ENCODE measurements at regions not wholly inside any gene's neighbourhood (a gene's known extent, or its start where the extent isn't known, plus 50 kb on each side); places are given as distances from the start of the nearest gene placed in this dataset.
A peak's percentile ranks its signal among the peaks of the same experiment; 100 is the strongest.

GRCh38 chr12:13745111-13745860 lies 236.1 kb downstream of the GRIN2B start:
- DNase-seq: peak; percentile 85

DNA sequence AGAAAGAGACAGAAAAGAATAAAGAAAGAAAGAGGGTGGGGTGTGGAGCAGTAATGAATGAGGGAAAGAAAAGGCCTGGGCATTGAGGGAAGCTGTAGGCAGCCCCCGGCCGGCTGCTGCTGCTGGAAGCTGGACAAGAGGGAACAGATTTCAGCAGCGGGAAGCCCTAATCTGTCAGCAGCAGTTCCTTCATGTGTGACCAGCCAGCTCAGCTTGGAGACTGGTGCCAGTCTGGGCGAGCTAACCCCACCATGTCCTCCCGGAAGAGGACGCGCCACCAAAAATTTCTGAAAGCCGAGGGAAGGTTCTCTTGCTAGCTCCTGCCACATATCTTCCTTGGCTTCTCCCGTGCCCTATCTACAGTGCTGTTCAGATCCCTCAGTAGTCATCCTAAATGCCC lies 236.8 kb downstream of the GRIN2B start:
- DNase-seq: peak; percentile 69

GRCh38 chr12:13740149-13740545 lies 241.3 kb downstream of the GRIN2B start:
- no peak for DNase-seq

DNA sequence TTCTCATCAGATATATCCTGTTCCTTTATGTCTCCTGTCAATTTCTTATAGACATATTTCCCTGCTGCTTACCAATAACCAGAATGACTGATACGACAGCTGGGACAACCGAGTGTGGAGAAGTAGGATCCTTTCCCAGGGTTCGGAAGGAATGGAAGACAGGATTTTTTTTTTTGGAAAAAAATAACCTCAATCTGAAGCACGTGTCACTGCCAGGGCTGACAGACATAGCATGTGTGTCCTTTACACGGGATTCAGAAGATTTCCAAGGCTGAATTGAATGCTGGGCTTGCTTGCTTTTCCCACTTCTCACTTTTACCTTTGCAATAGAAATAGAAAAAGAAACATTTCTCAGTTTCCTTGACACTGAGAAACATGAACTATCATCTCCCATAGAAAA lies 245.7 kb downstream of the GRIN2B start:
- DNase-seq: no peak

- no peak for DNase-seq
Observed at GRCh38 chr12:13734584-13735152, 246.7 kb downstream of the GRIN2B start.

DNA sequence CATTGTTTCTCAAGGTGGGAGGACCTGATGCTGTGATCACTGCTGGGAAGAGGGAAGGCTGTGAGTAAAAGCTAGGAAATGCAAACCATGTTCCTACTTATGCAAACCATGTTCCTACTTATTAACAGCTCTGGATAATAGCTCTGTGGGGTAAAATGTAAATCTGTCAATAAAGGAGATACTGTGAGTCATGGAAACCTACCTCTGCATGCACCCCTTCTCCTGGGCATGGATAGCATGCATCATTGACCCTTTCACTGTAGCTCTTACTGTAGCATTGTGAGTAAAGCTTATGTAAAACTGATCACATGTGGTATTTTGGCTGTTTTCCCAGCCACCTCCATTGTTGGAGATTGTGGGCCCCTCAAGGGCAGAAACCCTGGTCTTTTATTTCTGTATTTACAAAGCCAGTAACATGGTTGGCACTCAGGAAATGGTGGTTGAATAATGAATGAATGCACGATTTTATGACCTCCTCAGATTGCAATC lies 253.7 kb downstream of the GRIN2B start:
- no peak for DNase-seq

GRCh38 chr12:13725049-13725448 lies 256.4 kb downstream of the GRIN2B start:
- DNase-seq: no peak

GRCh38 chr12:13724136-13724535 lies 257.3 kb downstream of the GRIN2B start:
- DNase-seq: no peak

GRCh38 chr12:13719986-13720385 lies 261.4 kb downstream of the GRIN2B start:
- DNase-seq: no peak

GRCh38 chr12:13718271-13718670 lies 263.1 kb downstream of the GRIN2B start:
- no peak for DNase-seq

- no peak for DNase-seq
Observed at GRCh38 chr12:13716119-13716518, 265.3 kb downstream of the GRIN2B start.

DNA sequence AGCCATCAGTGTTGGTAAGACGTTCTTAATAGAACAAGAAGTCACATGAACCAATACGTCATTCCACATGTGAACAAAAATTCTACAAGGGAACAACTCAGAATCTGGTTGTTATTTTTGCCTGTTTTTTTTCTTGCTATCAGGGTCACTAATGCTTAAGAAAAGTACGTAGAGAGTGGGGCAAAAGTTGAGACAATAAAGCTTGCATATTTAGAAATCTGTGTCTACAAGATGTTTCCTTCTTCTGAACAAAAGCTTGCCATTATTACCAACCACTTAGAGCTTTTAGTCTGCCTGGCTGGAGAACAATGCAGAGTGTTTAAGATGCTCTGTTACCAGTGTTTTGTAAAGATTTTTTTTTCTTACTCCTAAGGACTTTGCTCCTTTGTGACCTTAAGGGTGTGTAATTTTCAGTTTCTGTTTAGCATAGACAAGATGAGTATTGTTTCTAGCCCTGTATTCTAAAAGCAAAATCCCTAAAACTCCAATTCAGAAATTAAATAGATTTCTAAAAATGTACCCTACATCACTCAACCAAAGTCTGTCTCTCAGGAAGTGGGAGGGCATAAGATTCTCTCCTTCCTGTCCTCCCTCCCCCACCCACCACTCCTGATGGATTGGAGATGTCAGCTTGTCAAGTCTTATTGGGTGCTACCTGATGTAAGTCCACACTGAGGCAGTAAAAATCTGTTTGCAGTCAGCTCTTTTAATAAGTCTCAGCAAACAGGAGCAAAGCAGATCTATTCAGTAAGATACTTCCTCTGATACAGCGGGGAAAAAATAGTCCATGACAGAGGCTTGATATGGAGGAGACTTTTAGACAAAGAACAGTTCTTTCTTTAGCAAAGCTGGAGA lies 267.6 kb downstream of the GRIN2B start:
- peak; percentile 88 for DNase-seq

GRCh38 chr12:13707829-13708228 lies 273.6 kb downstream of the GRIN2B start:
- DNase-seq: no peak

GRCh38 chr12:13702381-13702780 lies 279.0 kb downstream of the GRIN2B start:
- DNase-seq: peak; percentile 54

- DNase-seq: no peak
Observed at GRCh38 chr12:13701502-13701901, 279.9 kb downstream of the GRIN2B start.

DNA sequence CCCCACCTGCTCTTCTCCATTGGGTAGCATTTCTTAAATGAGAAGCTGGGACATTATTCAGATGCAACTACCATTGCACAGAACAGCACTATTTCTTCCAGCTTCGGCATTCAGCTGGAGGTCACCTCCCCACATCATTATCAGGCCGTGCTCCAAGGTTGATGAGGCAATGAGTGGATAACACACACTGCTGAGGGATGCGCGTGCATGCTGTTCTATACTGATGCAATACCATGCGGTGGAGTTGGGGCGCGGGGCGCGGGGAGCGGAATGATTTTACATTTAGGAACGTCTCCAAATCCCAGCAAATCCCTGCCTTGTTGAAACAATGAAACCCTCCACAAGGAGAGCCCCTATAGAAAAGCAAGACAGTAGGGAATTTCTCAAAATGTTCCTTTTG lies 283.4 kb downstream of the GRIN2B start:
- DNase-seq: no peak

DNA sequence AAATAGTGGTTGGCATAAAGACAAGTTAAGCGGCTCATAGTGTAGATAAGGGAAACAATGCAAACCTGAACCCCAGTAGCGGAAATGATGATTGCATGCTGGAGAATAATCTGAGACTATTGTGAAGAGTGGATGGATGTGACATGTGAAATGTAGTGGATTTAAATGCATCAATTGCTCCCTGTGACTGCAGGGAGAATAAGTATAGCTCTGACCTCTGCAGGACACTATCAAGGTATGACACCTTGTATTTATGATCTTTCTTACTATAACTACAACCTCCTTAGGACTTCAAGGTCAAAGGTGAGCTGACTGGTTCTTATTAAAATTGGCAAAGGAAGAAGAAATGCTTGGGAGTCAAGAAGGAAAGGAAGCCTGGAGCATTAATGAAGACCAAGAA lies 285.6 kb downstream of the GRIN2B start:
- no peak for DNase-seq

DNA sequence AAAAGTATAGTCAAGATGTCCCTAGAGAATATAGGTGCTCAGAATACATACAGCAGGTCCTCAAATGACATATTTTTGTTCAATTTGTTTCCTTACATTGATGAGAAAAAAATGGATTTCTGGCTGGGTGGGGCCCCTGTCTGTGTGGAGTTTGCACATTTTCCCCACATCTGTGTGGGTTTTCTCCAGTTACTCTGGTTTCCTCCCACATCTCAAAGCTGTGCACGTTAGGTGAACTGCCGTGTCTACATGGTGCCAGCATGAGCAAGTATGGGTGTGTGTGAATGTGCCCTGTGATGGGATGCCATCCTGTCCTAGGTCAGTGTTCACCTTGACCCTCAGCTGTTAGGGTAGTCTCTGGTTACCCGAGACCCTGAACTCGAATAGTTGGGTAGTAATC lies 289.1 kb downstream of the GRIN2B start:
- no peak for DNase-seq

- peak; percentile 55 for DNase-seq
Observed at GRCh38 chr12:13691598-13691997, 289.8 kb downstream of the GRIN2B start.

DNA sequence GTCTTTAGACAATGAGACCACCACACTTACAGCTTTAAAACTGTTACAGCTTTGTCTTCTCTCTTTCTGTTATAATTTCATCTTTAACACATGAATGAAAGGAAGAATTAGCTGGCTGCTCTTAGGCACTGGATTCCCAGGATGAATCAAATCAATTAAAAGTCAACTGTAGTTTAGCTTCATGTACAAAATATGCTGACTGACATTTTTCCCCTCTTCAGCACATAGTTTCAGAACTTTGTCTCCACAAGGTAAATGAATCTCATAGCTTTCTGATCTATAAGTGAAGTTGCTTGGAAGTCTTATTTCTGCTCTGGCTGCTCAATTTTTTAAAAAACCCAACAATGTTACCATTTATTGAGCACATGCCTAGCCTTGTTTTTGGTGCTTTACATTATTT lies 293.8 kb downstream of the GRIN2B start:
- no peak for DNase-seq

GRCh38 chr12:13686260-13686659 lies 295.1 kb downstream of the GRIN2B start:
- no peak for DNase-seq

DNA sequence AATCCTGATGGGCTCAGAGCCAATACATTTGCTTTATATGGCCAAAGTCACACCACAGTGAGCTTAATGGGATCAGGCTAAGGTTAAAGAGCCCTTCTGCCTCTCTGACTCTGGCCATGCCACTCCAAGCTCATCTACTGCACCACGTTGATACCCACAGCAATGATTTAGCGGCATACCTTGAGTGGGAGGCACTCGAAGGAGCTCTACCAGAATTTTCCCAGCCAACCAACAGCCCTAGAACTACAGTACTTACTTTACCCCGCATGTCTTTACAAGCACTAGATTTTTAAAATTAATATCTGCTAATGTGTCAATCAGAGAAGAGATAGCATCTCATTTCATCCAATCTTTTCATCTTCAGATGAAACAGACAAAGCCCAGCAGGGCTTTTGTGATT lies 300.5 kb downstream of the GRIN2B start:
- no peak for DNase-seq

GRCh38 chr12:13676880-13677279 lies 304.5 kb downstream of the GRIN2B start:
- peak; percentile 24 for DNase-seq

Data from eye (tissue), 1 donor.